NCI-H2171 treated with DMSO at 0.1 percent for 48 hours (cell line): ENCODE measurements at regions not wholly inside any gene's neighbourhood (a gene's known extent, or its start where the extent isn't known, plus 50 kb on each side); places are given as distances from the start of the nearest gene placed in this dataset.
"Not testable (repeated sequence)": the region's sequence is repeated elsewhere in the genome, so short reads cannot be mapped to it uniquely, and the experiment has no call there.

Experiments
- DNase-seq: peaks from one replicate; lab custom pipeline; 2025; lab: John Stamatoyannopoulos, UW

DNA sequence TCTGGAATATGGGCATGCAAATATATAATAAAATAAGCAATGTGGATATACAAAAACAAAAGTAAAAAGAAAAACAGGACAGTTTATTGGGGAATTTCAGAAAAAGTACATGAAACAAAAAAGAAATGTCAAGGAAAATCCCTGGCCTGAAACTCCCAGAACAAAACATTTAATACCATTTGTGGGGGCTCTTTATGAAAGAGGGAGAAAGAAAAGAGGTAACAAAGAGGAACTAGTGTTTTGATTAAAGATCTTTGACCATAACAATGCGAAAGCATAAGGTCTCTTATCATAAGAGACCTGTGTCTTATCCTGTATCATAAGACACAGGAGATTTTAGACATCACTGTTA is 88.6 kb upstream of the ARID1B start:
- DNase-seq = no peak

DNA sequence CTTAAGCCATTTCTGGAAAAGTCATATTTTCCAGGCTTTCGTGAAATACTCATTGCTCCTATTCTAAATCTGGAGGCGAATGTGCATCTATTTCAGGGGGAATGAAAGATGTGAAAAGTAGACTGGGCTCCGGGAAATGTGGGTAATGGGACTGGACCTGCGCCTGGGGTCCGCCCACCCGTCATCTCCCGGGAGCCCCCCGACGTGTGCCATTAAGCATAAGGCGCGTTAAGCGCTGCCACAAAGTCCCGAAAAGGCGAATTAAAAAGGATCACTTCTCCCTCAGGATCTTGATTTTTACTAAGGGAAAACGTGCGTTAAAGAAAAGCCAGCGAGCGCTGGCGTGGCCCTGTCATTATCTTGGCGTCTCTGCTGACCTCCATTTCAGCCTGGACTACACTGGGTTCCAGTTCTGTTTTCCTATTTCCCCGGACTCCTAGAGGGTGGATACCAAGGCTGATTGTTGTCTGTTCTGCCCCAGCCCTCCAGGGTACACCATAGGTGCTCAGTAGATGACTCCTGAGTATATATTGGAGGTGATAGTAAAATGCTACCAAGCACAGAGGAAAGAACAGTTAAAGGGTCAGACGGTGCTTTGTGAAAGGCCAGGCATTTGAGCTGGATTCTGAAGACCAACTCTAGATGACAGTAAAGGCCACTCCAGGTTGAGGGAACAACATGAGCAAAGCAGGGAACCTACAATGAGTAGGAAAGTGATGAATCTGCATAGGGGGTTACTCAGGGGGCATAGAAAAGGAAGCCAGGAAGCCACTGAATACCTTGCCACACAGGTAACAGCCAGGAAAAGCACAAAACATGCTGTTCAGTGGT is 89.2 kb upstream of the ARID1B start:
- no peak for DNase-seq

GRCh38 chr6:156686995-156687788 is 90.0 kb upstream of the ARID1B start:
- DNase-seq = peak; percentile 97

DNA sequence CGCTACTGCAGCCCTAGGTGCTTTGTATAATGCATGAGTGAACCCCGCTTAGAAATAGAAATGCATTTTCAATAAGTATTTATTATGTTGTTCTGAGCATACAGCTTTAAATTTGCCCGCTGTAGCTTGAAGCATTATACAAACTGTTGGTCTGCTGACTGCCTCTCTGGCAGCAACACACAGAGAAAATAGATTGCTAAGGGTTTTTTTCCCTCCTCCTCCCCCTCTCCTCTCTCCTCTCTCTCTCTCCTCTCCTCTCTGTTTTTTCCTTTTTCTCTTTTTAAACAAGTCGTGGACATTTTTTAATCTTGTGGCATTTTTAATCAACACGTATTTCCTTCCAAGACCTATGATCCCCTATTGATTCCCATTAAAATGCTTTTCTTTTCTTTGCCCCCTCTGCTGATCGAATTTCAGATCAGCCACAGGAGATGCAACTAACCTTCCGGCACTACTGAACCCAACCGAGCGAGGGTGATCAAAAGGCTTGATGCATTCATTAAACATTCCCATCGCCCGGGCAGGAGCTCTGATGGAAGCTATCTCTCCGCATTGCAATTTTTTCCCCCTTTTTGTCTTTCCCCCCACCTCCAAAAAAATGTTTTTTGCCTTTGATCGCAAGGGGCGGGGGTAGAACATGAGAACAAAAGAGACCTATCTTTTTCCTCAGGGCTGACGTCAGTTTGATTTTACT is 90.7 kb upstream of the ARID1B start:
- peak; percentile 97 for DNase-seq

DNA sequence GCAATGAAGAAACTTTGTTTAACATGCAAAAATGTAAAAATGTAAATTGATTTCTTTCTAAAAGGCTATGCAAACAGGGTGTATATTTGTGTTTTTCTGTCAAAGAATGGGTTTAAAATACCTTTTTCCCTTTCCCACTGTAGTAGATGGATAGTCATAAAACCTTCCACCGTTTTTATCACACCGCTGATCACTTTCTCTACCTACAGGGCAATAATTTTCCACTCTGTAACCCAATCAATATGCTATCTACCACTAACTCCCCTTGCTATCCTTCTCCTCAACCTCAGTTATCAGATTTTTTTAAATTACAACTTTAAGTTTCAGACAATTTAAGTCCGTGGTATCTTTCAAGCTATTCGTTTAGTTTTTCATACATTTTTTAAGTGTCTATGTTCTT is 91.4 kb upstream of the ARID1B start:
- no peak for DNase-seq

GRCh38 chr6:156683821-156684220 is 93.4 kb upstream of the ARID1B start:
- no peak for DNase-seq

- DNase-seq = no peak
These were observed 100.5 kb upstream of the ARID1B start for GRCh38 chr6:156676721-156677120.

- DNase-seq = no peak
These were observed 103.0 kb upstream of the ARID1B start for GRCh38 chr6:156674197-156674596.

GRCh38 chr6:156670097-156670496 is 107.1 kb upstream of the ARID1B start:
- not testable (repeated sequence) for DNase-seq

DNA sequence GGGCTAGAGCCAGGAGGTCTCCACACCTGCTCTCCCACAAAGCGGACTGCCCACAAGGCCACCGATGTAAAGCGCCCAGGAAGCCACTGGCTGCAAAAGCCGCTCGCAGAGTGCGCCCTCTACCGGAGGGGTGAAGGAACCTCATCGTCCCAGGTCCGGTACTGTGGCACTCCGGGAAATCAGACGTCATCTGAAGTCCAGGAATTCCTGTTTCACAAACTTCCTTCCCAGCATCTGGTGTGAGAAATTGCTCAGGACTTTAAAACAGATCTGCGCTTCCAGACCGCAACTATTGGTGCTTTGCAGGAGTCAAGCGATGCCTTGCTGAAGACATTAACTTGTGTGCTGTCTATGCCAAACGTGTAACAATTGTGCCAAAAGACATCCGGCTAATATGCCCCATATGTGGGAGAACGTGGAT is 115.1 kb upstream of the ARID1B start:
- DNase-seq = peak; percentile 57

DNA sequence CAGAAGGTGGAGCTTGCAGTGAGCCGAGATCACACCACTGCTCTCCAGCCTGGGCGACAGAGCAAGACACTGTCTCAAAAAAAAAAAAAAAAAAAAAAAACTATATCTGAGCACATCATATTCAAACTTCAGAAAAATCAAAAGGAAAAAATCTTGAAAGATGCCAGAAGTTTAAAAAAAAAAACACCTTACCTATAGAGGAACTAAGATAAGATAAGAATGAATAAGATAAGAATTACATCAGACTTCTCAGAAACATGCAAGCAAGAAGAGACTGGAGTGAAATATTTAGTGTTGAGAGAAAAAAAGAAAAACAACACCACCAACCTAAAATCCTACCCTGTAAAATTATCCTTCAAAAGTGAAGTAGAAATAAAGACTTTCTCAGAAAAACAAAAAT is 116.8 kb upstream of the ARID1B start:
- DNase-seq = no peak

- no peak for DNase-seq
These were observed 117.4 kb upstream of the ARID1B start for GRCh38 chr6:156659822-156660198.

- DNase-seq = no peak
These were observed 118.0 kb upstream of the ARID1B start for GRCh38 chr6:156658966-156659821.

GRCh38 chr6:156658186-156658965 is 118.8 kb upstream of the ARID1B start:
- no peak for DNase-seq

GRCh38 chr6:156657296-156657695 is 119.9 kb upstream of the ARID1B start:
- DNase-seq = no peak

GRCh38 chr6:156654919-156655918 is 122.0 kb upstream of the ARID1B start:
- no peak for DNase-seq

DNA sequence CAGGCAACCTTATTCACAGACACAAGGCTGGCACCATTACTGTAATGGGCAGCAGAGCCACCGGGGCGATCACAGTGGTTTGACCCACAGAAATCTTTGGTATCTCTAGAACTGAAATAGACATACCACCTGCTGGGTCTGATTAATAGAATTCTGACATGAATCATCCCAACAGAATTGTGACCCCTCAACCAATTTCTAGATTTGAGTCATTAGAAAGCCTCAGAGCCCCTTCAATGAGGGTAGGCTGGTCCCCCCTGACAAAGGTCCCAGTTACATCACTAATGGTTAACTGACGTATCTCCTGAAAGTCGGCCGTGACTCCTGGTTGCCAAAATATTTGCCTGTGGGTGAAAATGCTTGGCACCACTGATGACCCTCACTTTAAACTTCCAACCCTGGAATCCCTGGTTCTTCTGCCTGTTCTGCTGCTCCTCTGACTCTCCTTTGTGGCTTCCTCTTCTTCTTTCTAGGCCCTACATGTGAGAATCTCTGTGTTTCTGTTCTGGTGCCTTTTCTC is 124.9 kb upstream of the ARID1B start:
- DNase-seq = no peak

GRCh38 chr6:156651486-156651885 is 125.7 kb upstream of the ARID1B start:
- DNase-seq = no peak

DNA sequence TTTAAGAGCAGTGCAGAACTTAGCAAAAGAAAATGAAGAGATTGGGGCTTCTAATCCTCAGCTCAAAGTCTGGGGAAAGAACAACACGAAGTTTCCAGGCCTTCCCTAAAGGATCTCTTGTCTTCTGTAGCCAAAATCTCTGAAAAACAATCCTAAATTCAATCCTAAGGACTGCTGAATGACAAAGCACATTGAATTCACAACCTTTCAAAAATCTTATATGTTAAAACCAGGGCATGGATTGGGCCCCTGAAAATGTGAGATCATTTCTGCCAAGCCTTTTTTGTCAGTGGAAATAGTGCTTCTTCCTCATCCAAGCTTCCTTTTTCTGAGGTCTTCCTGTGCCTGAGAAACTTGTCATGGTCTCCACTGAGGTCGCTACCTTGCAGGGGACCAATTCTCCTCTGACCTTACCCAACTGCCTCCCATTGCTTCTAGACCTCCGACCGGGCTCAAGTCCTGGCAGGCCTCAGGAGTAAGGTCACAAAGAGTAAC is 126.2 kb upstream of the ARID1B start:
- no peak for DNase-seq
